H1 (cell line): ENCODE measurements at regions not wholly inside any gene's neighbourhood (a gene's known extent, or its start where the extent isn't known, plus 50 kb on each side); places are given as distances from the start of the nearest gene placed in this dataset.

ENCODE experiments used
- CTCF ChIA-PET: fragments of 300-600 bp; sonication (Branson Sonifier 250); formaldehyde crosslinking; loops from one replicate; lab custom pipeline; 2021; ENCODE audit not compliant: partially characterized antibody; lab: Charles Lee
- POLR2A ChIA-PET: fragments of 300-600 bp; sonication (Branson Sonifier 250); formaldehyde crosslinking; loops from one replicate; lab custom pipeline; 2021; ENCODE audit warnings: inconsistent platforms; ENCODE audit not compliant: partially characterized antibody; lab: Charles Lee
- DNase-seq, 2 experiments: peaks; one replicate each; pipeline versions ENCODE4 v3.0.0 to v3.0.0-alpha.2; 2010 to 2022; ENCODE audit warnings: low spot score in 2 of 2, low read depth in 1 of 2, mixed read lengths in 1 of 2
- FAIRE-seq: peaks from 2 replicates; lab custom pipeline; 2011; peaks lifted over from hg19 to GRCh38; lab: Jason Lieb, UNC
- H2AFZ ChIP-seq: 2 replicates; pipeline ENCODE4 v1.8.1; 2012; ENCODE audit warnings: low read length, inconsistent platforms
- H2AK5ac ChIP-seq: 2 replicates; pipeline ENCODE4 v1.6.1; 2013; ENCODE audit warnings: low read depth, low read length
- H2BK120ac ChIP-seq: replicated peaks from 2 replicates; pipeline ENCODE3; 2013; ENCODE audit warnings: low read depth, low read length, inconsistent platforms
- H2BK12ac ChIP-seq: 2 replicates; pipeline ENCODE4 v1.6.1; 2013; ENCODE audit warnings: low read depth, low read length
- H2BK15ac ChIP-seq: 2 replicates; pipeline ENCODE4 v1.6.1; 2013; ENCODE audit warnings: low read length
- H2BK20ac ChIP-seq: 2 replicates; pipeline ENCODE4 v1.6.1; 2013; ENCODE audit warnings: low read length
- H2BK5ac ChIP-seq: 2 replicates; pipeline ENCODE4 v1.6.1; 2013; ENCODE audit warnings: low read depth, low read length
- H3K14ac ChIP-seq: 2 replicates; pipeline ENCODE4 v1.6.1; 2013; ENCODE audit warnings: inconsistent platforms; ENCODE audit not compliant: insufficient read length
- H3K18ac ChIP-seq: 2 replicates; pipeline ENCODE4 v1.6.1; 2013; ENCODE audit warnings: low read length; ENCODE audit errors: extremely low read depth
- H3K23ac ChIP-seq: 2 replicates; pipeline ENCODE4 v1.6.1; 2013; ENCODE audit warnings: inconsistent platforms; ENCODE audit not compliant: insufficient read length
- H3K23me2 ChIP-seq: 2 replicates; pipeline ENCODE4 v1.6.1; 2013; ENCODE audit warnings: low read depth, low read length
- H3K27ac ChIP-seq: 2 replicates; pipeline ENCODE4 v1.6.1; 2011; ENCODE audit warnings: low read depth, low read length, inconsistent platforms
- H3K27me3 ChIP-seq, 4 experiments: replicated peaks in 1 of 4; 1 replicate in 1 of 4; 2 replicates in 3 of 4; pipeline versions ENCODE4 v1.6.1 to v1.8.1; 2011 to 2013; ENCODE audit warnings: low read length in 3 of 4, mild to moderate bottlenecking in 3 of 4, inconsistent platforms in 2 of 4, mixed read lengths in 2 of 4, moderate library complexity in 1 of 4; ENCODE audit not compliant: control insufficient read depth in 3 of 4, insufficient read depth in 3 of 4; ENCODE audit errors: extremely low read depth in 1 of 4
- H3K36me3 ChIP-seq, 4 experiments: 2 replicates each; pipeline versions ENCODE4 v1.6.1 to v1.8.1; 2011 to 2013; ENCODE audit warnings: mild to moderate bottlenecking in 4 of 4, low read length in 3 of 4, moderate library complexity in 2 of 4, control low read depth in 1 of 4, inconsistent platforms in 1 of 4; ENCODE audit not compliant: insufficient read depth in 4 of 4, control insufficient read depth in 2 of 4
- H3K4ac ChIP-seq: replicated peaks from 2 replicates; pipeline ENCODE3; 2013; ENCODE audit warnings: low read length, low read depth, mixed read lengths, inconsistent platforms; ENCODE audit not compliant: insufficient read length
- H3K4me1 ChIP-seq, 4 experiments: replicated peaks in 1 of 4; 1 replicate in 1 of 4; 2 replicates in 3 of 4; pipeline versions ENCODE4 v1.6.1 to v1.8.1; 2011 to 2013; ENCODE audit warnings: low read length in 3 of 4, inconsistent platforms in 2 of 4, mixed read lengths in 1 of 4; ENCODE audit not compliant: insufficient read depth in 4 of 4, control insufficient read depth in 3 of 4
- H3K4me2 ChIP-seq, 2 experiments: 2 replicates each; pipeline versions ENCODE4 v1.6.1 to v1.8.1; 2011 to 2013; ENCODE audit warnings: low read depth in 2 of 2, low read length in 2 of 2, control low read depth in 1 of 2, inconsistent platforms in 1 of 2, mild to moderate bottlenecking in 1 of 2; ENCODE audit not compliant: insufficient read depth in 1 of 2
- H3K4me3 ChIP-seq, 4 experiments: fragments of 200-600, 300-600 bp in 1 of 4; sonication (generic), shearing (Covaris generic), sonication (Bioruptor Twin) in 1 of 4; 2 replicates each; pipeline versions ENCODE4 v1.5.1 to v1.8.1; 2011 to 2016; ENCODE audit warnings: low read length in 4 of 4, low read depth in 3 of 4, control low read depth in 2 of 4, inconsistent platforms in 2 of 4, mild to moderate bottlenecking in 2 of 4, mixed read lengths in 1 of 4, moderate library complexity in 1 of 4; ENCODE audit not compliant: insufficient read depth in 2 of 4; ENCODE audit errors: extremely low read depth in 1 of 4
- H3K56ac ChIP-seq: replicated peaks from 2 replicates; pipeline ENCODE3; 2013; ENCODE audit warnings: low read depth, mild to moderate bottlenecking, mixed read lengths, low read length, inconsistent platforms; ENCODE audit not compliant: insufficient read length
- H3K79me1 ChIP-seq: 2 replicates; pipeline ENCODE4 v1.6.1; 2013; ENCODE audit warnings: low read depth, low read length, control low read depth
- H3K79me2 ChIP-seq, 2 experiments: 2 replicates each; pipeline versions ENCODE4 v1.6.1 to v1.8.1; 2012 to 2013; ENCODE audit warnings: low read length in 2 of 2, mild to moderate bottlenecking in 2 of 2, inconsistent platforms in 1 of 2; ENCODE audit not compliant: insufficient read depth in 2 of 2, control insufficient read depth in 1 of 2
- H3K9ac ChIP-seq, 4 experiments: replicated peaks in 1 of 4; 1 replicate in 1 of 4; 2 replicates in 3 of 4; pipeline versions ENCODE4 v1.6.1 to v1.8.1; 2011 to 2013; ENCODE audit warnings: low read depth in 3 of 4, low read length in 3 of 4, control low read depth in 2 of 4, mild to moderate bottlenecking in 2 of 4, moderate library complexity in 2 of 4, inconsistent platforms in 1 of 4; ENCODE audit errors: extremely low read depth in 1 of 4
- H3K9me3 ChIP-seq, 2 experiments: 2 replicates each; pipeline versions ENCODE4 v1.6.1 to v1.8.1; 2012 to 2013; ENCODE audit warnings: mild to moderate bottlenecking in 2 of 2, moderate library complexity in 2 of 2, control low read depth in 1 of 2, inconsistent platforms in 1 of 2, low read depth in 1 of 2, low read length in 1 of 2, mixed read lengths in 1 of 2; ENCODE audit not compliant: insufficient read depth in 2 of 2
- H4K20me1 ChIP-seq, 2 experiments: replicated peaks in 1 of 2; 2 replicates each; pipeline versions ENCODE3 to v1.8.1; 2011 to 2013; ENCODE audit warnings: inconsistent platforms in 2 of 2, low read length in 2 of 2, mild to moderate bottlenecking in 1 of 2; ENCODE audit not compliant: insufficient read depth in 2 of 2, control insufficient read depth in 1 of 2
- H4K5ac ChIP-seq: 2 replicates; pipeline ENCODE4 v1.6.1; 2013; ENCODE audit warnings: low read length, low read depth, mixed read lengths, inconsistent platforms; ENCODE audit not compliant: insufficient read length
- H4K8ac ChIP-seq: 2 replicates; pipeline ENCODE4 v1.8.0; 2013; ENCODE audit warnings: mild to moderate bottlenecking, moderate library complexity, low read length, inconsistent platforms; ENCODE audit not compliant: insufficient read depth; ENCODE audit errors: extremely low read depth
- H4K91ac ChIP-seq: replicated peaks from 2 replicates; pipeline ENCODE3; 2013; ENCODE audit warnings: low read length, mixed read lengths, inconsistent platforms; ENCODE audit not compliant: insufficient read length
- ATF3 ChIP-seq: IDR thresholded peaks from 2 replicates; pipeline ENCODE4 v1.6.1; 2011; ENCODE audit warnings: low read depth, mild to moderate bottlenecking, low read length; ENCODE audit not compliant: insufficient read depth
- CBX5 ChIP-seq: fragments of 300-800, 300-1000 bp; sonication (generic); IDR thresholded peaks from 2 replicates; pipeline ENCODE4 v1.7.1; 2016; ENCODE audit warnings: antibody characterized with exemption, low read length, low read depth
- CEBPB ChIP-seq: IDR thresholded peaks from 2 replicates; pipeline ENCODE4 v1.6.1; 2012; ENCODE audit warnings: low read depth, low read length
- HDAC2 ChIP-seq, 2 experiments: fragments of 300-600 bp in 1 of 2; sonication (generic) in 1 of 2; IDR thresholded peaks; 2 replicates each; pipeline ENCODE4 v1.6.1; 2011 to 2012; ENCODE audit warnings: low read depth in 2 of 2, low read length in 2 of 2, mild to moderate bottlenecking in 2 of 2, moderate library complexity in 2 of 2, borderline replicate concordance in 1 of 2, inconsistent platforms in 1 of 2
- JUN ChIP-seq: IDR thresholded peaks from 2 replicates; pipeline ENCODE4 v1.6.1; 2011; ENCODE audit warnings: low read depth, mild to moderate bottlenecking, improper control_type of control experiment, low read length
- JUND ChIP-seq: IDR thresholded peaks from 2 replicates; pipeline ENCODE4 v1.6.1; 2011; ENCODE audit warnings: mild to moderate bottlenecking, improper control_type of control experiment, low read length
- KDM1A ChIP-seq: fragments of 200-600, 300-600 bp; sonication (generic); IDR thresholded peaks from 2 replicates; pipeline ENCODE4 v1.7.1; 2016; ENCODE audit warnings: mild to moderate bottlenecking, low read length, borderline replicate concordance
- PHF8 ChIP-seq: fragments of 200-600 bp; sonication (generic); conservative IDR thresholded peaks from 2 replicates; pipeline ENCODE4 v1.7.1; 2012; ENCODE audit warnings: low read depth, mild to moderate bottlenecking, inconsistent platforms, low read length, moderate library complexity
- RXRA ChIP-seq: IDR thresholded peaks from 2 replicates; pipeline ENCODE4 v1.6.1; 2011; ENCODE audit warnings: low read depth, mild to moderate bottlenecking, low read length, moderate library complexity; ENCODE audit not compliant: insufficient read depth
- SP4 ChIP-seq: IDR thresholded peaks from 2 replicates; pipeline ENCODE4 v1.6.1; 2012; ENCODE audit warnings: low read length, inconsistent platforms
- TBP ChIP-seq: IDR thresholded peaks from 2 replicates; pipeline ENCODE4 v1.6.1; 2011; ENCODE audit warnings: low read depth, low read length, improper control_type of control experiment
- WGBS, 2 experiments: shearing (Covaris generic) in 1 of 2; methylation state at CpG; one replicate each; pipeline versions ENCODE4 v1.1.6 to v1.1.7; 2013 to 2015; ENCODE audit warnings: low lambda C conversion rate in 2 of 2, mixed read lengths in 2 of 2, inconsistent platforms in 1 of 2, low coverage in 1 of 2, missing lambda C conversion rate in 1 of 2; ENCODE audit not compliant: insufficient replicate concordance in 2 of 2, insufficient coverage in 1 of 2, insufficient read length in 1 of 2; ENCODE audit errors: extremely low coverage in 1 of 2, missing lambda C conversion rate in 1 of 2; 5-methylcytosine and 5-hydroxymethylcytosine counted together

GRCh38 chr3:1969281-1969680 lies 129.4 kb upstream of the CNTN4 start:
- Histone ChIP-seq H2BK5ac (no peak overlapping the region), H2BK20ac (no peak overlapping the region), H3K18ac (no peak overlapping the region), H4K91ac (no peak overlapping the region), H3K14ac (no peak overlapping the region), H2BK12ac (no peak overlapping the region), H3K79me2 (no peaks in the 10 kb centered on the region), H2BK120ac (no peak overlapping the region), H3K9me3 (no peaks in the 10 kb centered on the region), H2AK5ac (no peak overlapping the region), H4K20me1 (no peaks in the 10 kb centered on the region), H3K56ac (no peak overlapping the region), H3K27ac (no peak overlapping the region), H3K4ac (no peak overlapping the region), H3K23me2 (no peaks in the 10 kb centered on the region), H2BK15ac (no peak overlapping the region), H2AFZ (no peak overlapping the region), H3K79me1 (no peaks in the 10 kb centered on the region), H3K23ac (no peak overlapping the region), H3K36me3 (no peaks in the 10 kb centered on the region), H4K8ac (no peak overlapping the region), H3K4me3 (no peak overlapping the region), H3K27me3 (no peaks in the 10 kb centered on the region), H3K9ac (no peak overlapping the region), H3K4me2 (no peak overlapping the region), H3K4me1 (no peaks in the 10 kb centered on the region), H4K5ac (no peak overlapping the region)
- WGBS, 2 experiments, result 79% methylated on average over 2 of the region's 2 CpGs; no CpG with 5 or more reads in 1 of the 2 experiments
- ChIA-PET CTCF (no interaction called here), POLR2A (no interaction called here)
- TF ChIP-seq ATF3 (no peak), RXRA (no peak), HDAC2 (IDR thresholded peaks at IDR 0.05; ENCODE audit: borderline replicate concordance in 1 of 2, low read depth in 2 of 2, low read length in 2 of 2) (no peak), CBX5 (no peak), CEBPB (no peak), SP4 (no peak), JUN (no peak), TBP (no peak), PHF8 (no peak), JUND (no peak), KDM1A (no peak)
- FAIRE-seq, result no peak
- DNase-seq, result no peak
